ENCODE measurements at regions not wholly inside any gene's neighbourhood (a gene's known extent, or its start where the extent isn't known, plus 50 kb on each side); places are given as distances from the start of the nearest gene placed in this dataset.
"Not testable (repeated sequence)": the region's sequence is repeated elsewhere in the genome, so short reads cannot be mapped to it uniquely, and the experiment has no call there.

- Histone ChIP-seq H3K27ac (no peak overlapping the region), H3K4me3 (no peak overlapping the region), H3K27me3 (no peaks in the 10 kb centered on the region), H3K4me1 (no peaks in the 10 kb centered on the region), H3K36me3 (no peaks in the 10 kb centered on the region), H3K9me3 (no peaks in the 10 kb centered on the region)
- intact Hi-C loops (cut with DNase I; ENCODE audit: low total_unique reads), result no loop called here
- DNase-seq (ENCODE audit: low spot score in 2 of 2), result no peak
- TF ChIP-seq POLR2AphosphoS5 (IDR thresholded peaks at IDR 0.05) (no peak), CTCF (IDR thresholded peaks at IDR 0.05) (no peak), POLR2A (IDR thresholded peaks at IDR 0.05) (no peak)
These were observed 616.6 kb downstream of the GABRG2 start for GRCh38 chr5:162684145-162684544.

DNA sequence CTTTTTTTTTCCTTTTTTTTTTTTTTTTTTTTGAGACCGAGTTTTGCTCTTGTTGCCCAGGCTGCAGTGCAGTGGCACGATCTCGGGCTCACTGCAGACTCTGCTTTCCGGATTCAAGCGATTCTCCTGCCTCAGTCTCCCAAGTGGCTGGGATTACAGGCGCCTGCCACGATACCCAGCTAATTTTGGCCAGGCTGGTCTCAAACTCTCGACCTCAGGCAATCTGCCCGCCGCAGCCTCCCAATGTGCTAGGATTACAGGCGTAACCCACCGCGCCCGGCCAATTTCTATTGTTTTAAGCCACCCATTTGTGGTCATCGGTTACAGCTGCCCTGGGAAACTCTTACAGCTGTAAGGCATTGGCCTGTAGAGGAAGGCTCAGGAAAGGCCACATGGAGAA is 617.7 kb downstream of the GABRG2 start:
- intact Hi-C loops (cut with DNase I; ENCODE audit: low total_unique reads), result no loop called here
- Histone ChIP-seq H3K27me3 (no peaks in the 10 kb centered on the region), H3K4me1 (no peaks in the 10 kb centered on the region), H3K9me3 (no peaks in the 10 kb centered on the region), H3K27ac (no peak overlapping the region), H3K4me3 (no peak overlapping the region), H3K36me3 (no peaks in the 10 kb centered on the region)
- DNase-seq (ENCODE audit: low spot score in 2 of 2), result no peak
- no peak for TF ChIP-seq POLR2A (IDR thresholded peaks at IDR 0.05)
- no peak for TF ChIP-seq POLR2AphosphoS5 (IDR thresholded peaks at IDR 0.05)
- TF ChIP-seq CTCF (IDR thresholded peaks at IDR 0.05), result no peak

- H3K4me3 ChIP-seq; H3K27ac ChIP-seq; intact Hi-C loops (cut with DNase I; ENCODE audit: low total_unique reads); H3K27me3 ChIP-seq; H3K9me3 ChIP-seq; H3K36me3 ChIP-seq; DNase-seq (ENCODE audit: low spot score in 2 of 2); H3K4me1 ChIP-seq: not testable (repeated sequence)
These were observed 628.7 kb downstream of the GABRG2 start for GRCh38 chr5:162696272-162696671.

DNA sequence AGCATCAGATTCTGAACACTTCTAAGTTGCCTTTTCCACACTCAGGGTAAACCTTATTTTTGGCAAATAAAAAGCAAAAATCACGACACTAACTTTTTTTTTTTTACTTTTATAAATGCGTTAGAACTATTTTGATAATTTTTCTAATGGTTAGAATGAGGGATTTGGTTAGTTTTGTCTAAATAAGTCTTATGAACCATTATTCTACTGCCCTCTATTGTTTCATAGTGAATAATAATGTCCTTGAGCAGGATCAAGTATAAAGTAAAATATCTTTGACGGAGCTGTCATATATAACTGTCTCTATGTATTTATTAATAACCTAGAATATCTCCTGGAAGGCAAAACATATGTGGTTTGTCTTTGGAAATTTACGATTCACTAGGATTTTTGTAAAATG is 631.8 kb downstream of the GABRG2 start:
- Histone ChIP-seq H3K27ac (no peak overlapping the region), H3K4me3 (no peak overlapping the region), H3K27me3 (no peaks in the 10 kb centered on the region), H3K4me1 (no peaks in the 10 kb centered on the region), H3K36me3 (no peaks in the 10 kb centered on the region), H3K9me3 (peaks cover 0 to 5% of the 10 kb centered on the region in 2 donors)
- TF ChIP-seq POLR2AphosphoS5 (IDR thresholded peaks at IDR 0.05) (no peak), CTCF (IDR thresholded peaks at IDR 0.05) (no peak), POLR2A (IDR thresholded peaks at IDR 0.05) (no peak)
- intact Hi-C loops (cut with DNase I; ENCODE audit: low total_unique reads), result no loop called here
- no peak for DNase-seq (ENCODE audit: low spot score in 2 of 2)

GRCh38 chr5:162703914-162704313 is 636.3 kb downstream of the GABRG2 start:
- Histone ChIP-seq H3K27ac (no peak overlapping the region), H3K4me3 (no peak overlapping the region), H3K9me3 (no peaks in the 10 kb centered on the region), H3K4me1 (no peaks in the 10 kb centered on the region), H3K27me3 (no peaks in the 10 kb centered on the region), H3K36me3 (no peaks in the 10 kb centered on the region)
- DNase-seq (ENCODE audit: low spot score in 2 of 2), result no peak
- TF ChIP-seq POLR2A (IDR thresholded peaks at IDR 0.05) (no peak), CTCF (IDR thresholded peaks at IDR 0.05) (no peak), POLR2AphosphoS5 (IDR thresholded peaks at IDR 0.05) (no peak)
- intact Hi-C loops (cut with DNase I; ENCODE audit: low total_unique reads), result no loop called here

- no peak for DNase-seq (ENCODE audit: low spot score in 2 of 2)
- no peaks in the 10 kb centered on the region for H3K9me3 ChIP-seq
- H3K36me3 ChIP-seq, result no peaks in the 10 kb centered on the region
- no peaks in the 10 kb centered on the region for H3K4me1 ChIP-seq
- no peak overlapping the region for H3K4me3 ChIP-seq
- no peak overlapping the region for H3K27ac ChIP-seq
- TF ChIP-seq CTCF (IDR thresholded peaks at IDR 0.05) (no peak), POLR2A (IDR thresholded peaks at IDR 0.05) (no peak), POLR2AphosphoS5 (IDR thresholded peaks at IDR 0.05) (no peak)
- H3K27me3 ChIP-seq, result no peaks in the 10 kb centered on the region
- intact Hi-C loops (cut with DNase I; ENCODE audit: low total_unique reads), result no loop called here
These were observed 643.7 kb downstream of the GABRG2 start for GRCh38 chr5:162711244-162711643.

All from breast epithelium (tissue), 4 donors.